Tibial nerve (tissue), 4 donors: ENCODE measurements at regions not wholly inside any gene's neighbourhood (a gene's known extent, or its start where the extent isn't known, plus 50 kb on each side); places are given as distances from the start of the nearest gene placed in this dataset.

Experiments used
- DNase-seq, 2 donors: peaks; one replicate each; pipeline ENCODE4 v3.0.0-alpha.2; 2019; ENCODE audit warnings: low spot score in 2 of 2
- H3K27ac ChIP-seq, 4 donors: fragments of 200-600 bp; sonication (generic) in 3 of 4; one replicate each; pipeline ENCODE4 v1.5.1; 2017 to 2019; ENCODE audit warnings: mild to moderate bottlenecking in 1 of 4
- H3K27me3 ChIP-seq, 2 donors: fragments of 200-600 bp; sonication (generic) in 1 of 2; one replicate each; pipeline versions ENCODE4 v1.5.1 to v1.6.0; 2017 to 2019
- H3K36me3 ChIP-seq, 3 donors: fragments of 200-600 bp; sonication (generic); one replicate each; pipeline ENCODE4 v1.5.1; 2018 to 2019
- H3K4me1 ChIP-seq, 4 donors: fragments of 200-600 bp; sonication (generic) in 3 of 4; one replicate each; pipeline ENCODE4 v1.5.1; 2017 to 2019
- H3K4me3 ChIP-seq, 4 donors: fragments of 200-600 bp; sonication (generic) in 3 of 4; one replicate each; pipeline ENCODE4 v1.5.1; 2017 to 2019; ENCODE audit warnings: mild to moderate bottlenecking in 1 of 4, moderate library complexity in 1 of 4
- H3K9me3 ChIP-seq, 4 donors: fragments of 200-600 bp; sonication (generic) in 3 of 4; one replicate each; pipeline ENCODE4 v1.5.1; 2017 to 2019
- CTCF ChIP-seq, 5 experiments: fragments of 200-600 bp in 3 of 5; fragments of 450-650 bp in 2 of 5; sonication (generic) in 3 of 5; IDR thresholded peaks; one replicate each; pipeline ENCODE4 v1.5.1; 2016 to 2019; ENCODE audit warnings: antibody characterized with exemption in 5 of 5, mild to moderate bottlenecking in 3 of 5, moderate library complexity in 2 of 5
- EP300 ChIP-seq, 2 donors: sonication (generic); formaldehyde crosslinking; IDR thresholded peaks; one replicate each; pipeline ENCODE4 v1.6.1; 2017; ENCODE audit warnings: antibody characterized with exemption in 2 of 2, mild to moderate bottlenecking in 1 of 2
- POLR2A ChIP-seq, 2 donors: fragments of 450-650 bp; IDR thresholded peaks; one replicate each; pipeline ENCODE4 v1.6.1; 2017; ENCODE audit warnings: antibody characterized with exemption in 2 of 2, mild to moderate bottlenecking in 2 of 2, moderate library complexity in 2 of 2
- WGBS, 2 donors: methylation state at CpG; one replicate each; pipeline ENCODE4 v1.1.5; 2018; 5-methylcytosine and 5-hydroxymethylcytosine counted together

GRCh38 chr13:104487006-104487405 is 1420.8 kb upstream of the SLC10A2 start:
- WGBS, 2 donors, result 11 to 28% methylated on average over 1 of the region's 1 CpG
- TF ChIP-seq CTCF (IDR thresholded peaks at IDR 0.05), result no peak
- TF ChIP-seq EP300 (IDR thresholded peaks at IDR 0.05), result no peak
- no peak for TF ChIP-seq POLR2A (IDR thresholded peaks at IDR 0.05)

DNA sequence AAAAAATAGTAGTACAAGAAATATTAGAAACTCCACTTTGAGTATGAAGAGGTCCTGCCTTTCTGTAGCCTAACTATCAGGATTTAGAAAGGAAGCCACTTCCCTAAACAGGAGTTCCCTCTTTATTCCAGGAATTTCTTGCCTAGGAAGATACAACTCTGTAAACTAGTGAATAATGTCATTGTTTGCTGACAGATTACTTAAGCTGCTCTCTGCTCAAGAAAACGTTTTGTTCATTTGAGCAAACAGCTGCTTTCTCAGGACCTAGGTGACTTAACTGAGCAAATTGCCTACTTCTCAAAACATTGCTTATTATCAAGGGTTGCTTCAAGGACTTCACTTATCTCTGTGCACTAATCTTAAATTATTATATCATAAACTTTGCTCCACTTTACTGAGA is 1419.4 kb upstream of the SLC10A2 start:
- no peak for DNase-seq
- Histone ChIP-seq H3K27ac (no peak overlapping the region), H3K27me3 (no peaks in the 10 kb centered on the region), H3K4me1 (no peaks in the 10 kb centered on the region), H3K4me3 (no peak overlapping the region), H3K9me3 (no peaks in the 10 kb centered on the region), H3K36me3 (no peaks in the 10 kb centered on the region)
- TF ChIP-seq EP300 (IDR thresholded peaks at IDR 0.05) (no peak), CTCF (IDR thresholded peaks at IDR 0.05) (no peak), POLR2A (IDR thresholded peaks at IDR 0.05) (no peak)
- 0 to 18% methylated on average over 1 of the region's 1 CpG for WGBS, 2 donors

More at GRCh38 chr13:104487006-104487405, 1420.8 kb upstream of the SLC10A2 start:
- Histone ChIP-seq H3K36me3 (no peaks in the 10 kb centered on the region), H3K27me3 (no peaks in the 10 kb centered on the region), H3K4me3 (no peak overlapping the region), H3K9me3 (no peaks in the 10 kb centered on the region), H3K27ac (no peak overlapping the region), H3K4me1 (no peaks in the 10 kb centered on the region)
- no peak for DNase-seq

DNA sequence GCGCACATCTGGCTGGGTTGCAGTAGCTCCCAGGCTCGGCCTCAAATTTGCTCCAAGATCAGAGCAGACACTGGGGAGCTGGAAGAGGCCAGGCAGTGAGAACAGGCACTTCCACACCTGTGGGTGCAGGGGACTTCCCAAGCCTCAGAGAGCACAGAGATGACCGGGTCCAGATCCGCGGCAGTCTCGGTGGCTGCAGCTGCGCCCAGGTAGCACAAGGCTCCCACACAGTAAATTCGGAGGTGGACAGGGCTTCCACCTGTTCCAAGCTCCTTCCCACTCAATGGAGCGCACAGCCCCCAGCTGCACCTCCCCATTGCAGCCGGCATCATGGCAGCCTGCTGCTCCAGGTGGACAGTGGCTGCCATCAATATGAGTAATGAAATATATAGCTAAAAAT is 1417.4 kb upstream of the SLC10A2 start:
- Histone ChIP-seq H3K36me3 (no peaks in the 10 kb centered on the region), H3K4me1 (no peaks in the 10 kb centered on the region), H3K4me3 (no peak overlapping the region), H3K9me3 (peaks cover 0 to 8% (median 3%) of the 10 kb centered on the region in 4 donors), H3K27ac (no peak overlapping the region), H3K27me3 (no peaks in the 10 kb centered on the region)
- no peak for TF ChIP-seq CTCF (IDR thresholded peaks at IDR 0.05)
- no peak for TF ChIP-seq EP300 (IDR thresholded peaks at IDR 0.05)
- TF ChIP-seq POLR2A (IDR thresholded peaks at IDR 0.05), result no peak
- 93 to 96% methylated on average over 6 to 10 of the region's 10 CpGs for WGBS, 2 donors
- no peak for DNase-seq

DNA sequence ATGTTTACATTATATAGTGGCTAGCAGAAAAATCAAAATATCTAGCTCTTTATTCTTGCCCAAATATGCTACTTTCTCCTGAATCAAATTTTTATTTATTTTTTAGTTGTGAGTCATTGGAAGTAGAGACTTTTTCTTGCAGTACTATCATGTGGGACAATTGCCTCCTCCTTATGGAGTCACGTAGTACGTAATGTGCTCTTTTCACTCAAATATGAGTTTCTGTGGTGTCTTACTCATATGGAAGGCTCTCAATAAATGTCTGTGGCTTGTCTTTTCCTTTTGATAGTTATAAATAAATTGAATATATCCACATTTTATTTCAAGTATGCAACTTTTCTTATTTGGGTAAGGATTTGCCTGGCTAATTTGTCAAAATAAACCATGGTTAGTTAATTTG is 1411.0 kb upstream of the SLC10A2 start:
- H3K4me1 ChIP-seq, result no peaks in the 10 kb centered on the region
- TF ChIP-seq CTCF (IDR thresholded peaks at IDR 0.05), result no peak
- TF ChIP-seq EP300 (IDR thresholded peaks at IDR 0.05), result no peak
- no peak for TF ChIP-seq POLR2A (IDR thresholded peaks at IDR 0.05)
- H3K27ac ChIP-seq, result no peak overlapping the region
- H3K27me3 ChIP-seq, result no peaks in the 10 kb centered on the region
- 97 to 99% methylated on average over 2 of the region's 2 CpGs for WGBS, 2 donors
- no peaks in the 10 kb centered on the region for H3K36me3 ChIP-seq
- no peak for DNase-seq
- no peak overlapping the region for H3K4me3 ChIP-seq
- H3K9me3 ChIP-seq, result peaks cover 0 to 8% (median 3%) of the 10 kb centered on the region in 4 donors

- no peaks in the 10 kb centered on the region for H3K27me3 ChIP-seq
- no peaks in the 10 kb centered on the region for H3K4me1 ChIP-seq
- no peaks in the 10 kb centered on the region for H3K36me3 ChIP-seq
- no peak overlapping the region for H3K27ac ChIP-seq
- no peak for DNase-seq
- no peak overlapping the region for H3K4me3 ChIP-seq
- peaks cover 0 to 3% (median under 1%) of the 10 kb centered on the region in 4 donors for H3K9me3 ChIP-seq
- no peak for TF ChIP-seq CTCF (IDR thresholded peaks at IDR 0.05)
- TF ChIP-seq POLR2A (IDR thresholded peaks at IDR 0.05), result no peak
- no peak for TF ChIP-seq EP300 (IDR thresholded peaks at IDR 0.05)
These were observed 1407.7 kb upstream of the SLC10A2 start for GRCh38 chr13:104473936-104474335.
